GM21576 (cell line): ENCODE measurements at regions not wholly inside any gene's neighbourhood (a gene's known extent, or its start where the extent isn't known, plus 50 kb on each side); places are given as distances from the start of the nearest gene placed in this dataset.
"Not testable (repeated sequence)": the region's sequence is repeated elsewhere in the genome, so short reads cannot be mapped to it uniquely, and the experiment has no call there.

Experiments used
- ATAC-seq: cut with Tn5 transposase; IDR thresholded peaks from one replicate; pipeline ENCODE4 v1.9.1; 2021; ENCODE audit warnings: mild to moderate bottlenecking, moderate library complexity; ENCODE audit not compliant: unreplicated experiment

- ATAC-seq = no peak
Measured at GRCh38 chr2:38454081-38454480, 77.0 kb upstream of the ATL2 start.

- not testable (repeated sequence) for ATAC-seq
Measured at GRCh38 chr2:38451778-38452177, 74.7 kb upstream of the ATL2 start.

- ATAC-seq = no peak
Measured at GRCh38 chr2:38450509-38450908, 73.4 kb upstream of the ATL2 start.

- ATAC-seq = no peak
Measured at GRCh38 chr2:38448692-38449410, 71.8 kb upstream of the ATL2 start.

GRCh38 chr2:38446906-38447561 lies 70.0 kb upstream of the ATL2 start:
- ATAC-seq = no peak

GRCh38 chr2:38446418-38446817 lies 69.3 kb upstream of the ATL2 start:
- no peak for ATAC-seq

- ATAC-seq = no peak
Measured at GRCh38 chr2:38444247-38444646, 67.2 kb upstream of the ATL2 start.

GRCh38 chr2:38442643-38443541 lies 65.8 kb upstream of the ATL2 start:
- ATAC-seq = no peak

GRCh38 chr2:38441346-38441745 lies 64.3 kb upstream of the ATL2 start:
- ATAC-seq = no peak

GRCh38 chr2:38440655-38441054 lies 63.6 kb upstream of the ATL2 start:
- ATAC-seq = no peak

- no peak for ATAC-seq
Measured at GRCh38 chr2:38439863-38440262, 62.8 kb upstream of the ATL2 start.

- ATAC-seq = no peak
Measured at GRCh38 chr2:38438883-38439612, 62.0 kb upstream of the ATL2 start.

GRCh38 chr2:38438133-38438882 lies 61.2 kb upstream of the ATL2 start:
- no peak for ATAC-seq

GRCh38 chr2:38436227-38436664 lies 59.2 kb upstream of the ATL2 start:
- ATAC-seq = no peak

GRCh38 chr2:38435775-38436174 lies 58.7 kb upstream of the ATL2 start:
- no peak for ATAC-seq

GRCh38 chr2:38434595-38434994 lies 57.5 kb upstream of the ATL2 start:
- ATAC-seq = no peak

GRCh38 chr2:38433607-38433975 lies 56.5 kb upstream of the ATL2 start:
- no peak for ATAC-seq

- ATAC-seq = no peak
Measured at GRCh38 chr2:38432820-38433606, 55.9 kb upstream of the ATL2 start.

GRCh38 chr2:38430597-38431207 lies 53.6 kb upstream of the ATL2 start:
- no peak for ATAC-seq
